GM03348 (cell line): ENCODE measurements at regions not wholly inside any gene's neighbourhood (a gene's known extent, or its start where the extent isn't known, plus 50 kb on each side); places are given as distances from the start of the nearest gene placed in this dataset.
A peak's percentile ranks its signal among the peaks of the same experiment; 100 is the strongest.
"Not testable (repeated sequence)": the region's sequence is repeated elsewhere in the genome, so short reads cannot be mapped to it uniquely, and the experiment has no call there.

Source experiments
- DNase-seq: peaks from one replicate; pipeline ENCODE4 v3.0.0; 2012; ENCODE audit warnings: low spot score

DNA sequence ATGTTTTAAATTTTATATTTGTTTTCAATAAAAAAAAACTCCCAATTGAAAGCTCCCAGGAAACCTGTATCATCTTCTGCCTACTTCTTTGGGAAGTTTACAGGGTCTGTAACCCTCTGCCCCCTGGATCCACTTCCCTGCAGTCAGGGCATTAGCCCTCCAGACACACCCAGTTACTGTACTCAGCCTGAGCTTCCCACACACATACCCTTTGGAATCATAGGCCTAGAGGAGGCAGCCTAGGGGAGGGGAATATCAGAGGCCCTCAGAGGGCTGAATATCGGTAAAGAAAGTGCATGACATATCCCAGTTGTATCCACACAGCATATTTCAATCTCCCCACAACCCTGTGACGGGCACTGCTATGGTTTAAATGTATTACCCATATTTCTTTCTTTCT is 56.2 kb upstream of the TFPI start:
- not testable (repeated sequence) for DNase-seq

- no peak for DNase-seq
These were observed 58.6 kb upstream of the TFPI start for GRCh38 chr2:187612857-187613256.

DNA sequence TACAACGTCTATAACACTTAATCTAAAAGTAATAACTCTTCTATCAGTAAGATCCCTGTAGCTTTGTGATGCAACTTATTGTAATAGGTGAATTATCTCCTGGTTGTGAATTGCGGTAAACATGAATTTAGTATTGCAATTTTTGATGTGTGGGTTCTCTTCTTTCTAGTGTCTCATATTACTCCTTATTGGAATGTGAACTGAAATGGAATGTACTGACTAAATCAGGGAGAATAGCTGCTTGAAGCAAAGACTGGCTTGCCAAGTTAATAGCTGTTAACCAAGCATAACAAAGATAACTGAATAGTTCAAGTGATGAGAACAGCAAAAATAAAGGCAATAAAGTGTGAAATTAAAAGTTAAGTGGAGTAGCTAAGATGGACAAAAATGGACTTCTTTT is 60.5 kb upstream of the TFPI start:
- DNase-seq: peak; percentile 31

DNA sequence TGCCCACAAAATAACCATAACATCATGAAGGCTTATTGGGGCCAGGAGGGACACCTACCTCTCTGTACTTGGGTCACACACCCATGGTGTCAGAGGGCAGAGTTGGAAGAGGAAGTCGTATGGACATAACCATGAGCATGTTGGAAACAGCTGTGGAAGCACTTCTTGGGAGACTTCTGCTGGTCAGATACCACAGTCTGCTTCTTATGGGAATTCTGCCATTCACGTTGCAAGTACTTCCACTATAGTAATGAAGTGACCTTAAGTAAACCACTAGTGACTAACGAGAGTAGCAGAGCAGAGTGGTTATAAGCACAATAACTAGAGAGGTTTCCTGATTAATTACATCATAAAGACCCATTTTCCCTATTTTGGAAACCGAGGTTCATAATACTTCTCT is 61.1 kb upstream of the TFPI start:
- no peak for DNase-seq

GRCh38 chr2:187615902-187616301 is 61.7 kb upstream of the TFPI start:
- no peak for DNase-seq

DNA sequence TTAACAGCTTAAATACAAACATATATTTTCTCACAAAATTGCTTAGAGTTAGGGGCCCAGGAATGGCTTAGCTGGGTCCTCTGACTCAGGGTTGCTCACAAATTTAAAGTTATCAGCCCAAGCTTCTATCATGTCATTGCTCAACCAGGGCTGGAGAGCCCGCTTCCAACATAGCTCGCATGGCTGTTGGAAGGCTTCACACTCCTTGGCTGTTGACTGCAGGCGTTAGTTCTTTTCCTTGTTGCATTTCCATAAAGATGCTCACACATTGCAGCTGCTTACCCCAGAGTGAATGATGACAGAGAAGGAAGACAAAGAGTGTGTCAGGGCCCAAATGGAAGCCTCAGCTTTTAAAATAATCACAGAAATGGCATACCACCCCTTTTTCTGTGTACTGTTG is 62.9 kb upstream of the TFPI start:
- no peak for DNase-seq

DNA sequence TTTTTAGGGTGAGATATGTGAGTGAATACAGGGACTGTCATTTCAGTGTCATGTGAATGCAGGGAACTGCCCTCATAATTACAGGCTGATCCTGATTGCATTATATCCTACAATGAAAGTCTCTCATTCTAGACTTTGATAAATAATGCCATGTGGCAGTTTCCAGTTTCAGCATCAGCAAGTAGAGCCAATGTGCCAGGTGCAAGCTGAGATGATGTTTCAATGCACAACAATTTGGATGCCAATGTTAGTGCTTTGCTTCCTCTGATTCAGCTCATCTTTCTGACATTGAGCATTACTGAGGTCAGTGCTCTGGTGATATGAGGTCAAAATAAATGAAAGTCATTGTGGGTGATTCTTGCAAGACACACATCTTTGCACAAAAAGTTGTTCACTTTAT is 63.7 kb upstream of the TFPI start:
- DNase-seq: no peak

DNA sequence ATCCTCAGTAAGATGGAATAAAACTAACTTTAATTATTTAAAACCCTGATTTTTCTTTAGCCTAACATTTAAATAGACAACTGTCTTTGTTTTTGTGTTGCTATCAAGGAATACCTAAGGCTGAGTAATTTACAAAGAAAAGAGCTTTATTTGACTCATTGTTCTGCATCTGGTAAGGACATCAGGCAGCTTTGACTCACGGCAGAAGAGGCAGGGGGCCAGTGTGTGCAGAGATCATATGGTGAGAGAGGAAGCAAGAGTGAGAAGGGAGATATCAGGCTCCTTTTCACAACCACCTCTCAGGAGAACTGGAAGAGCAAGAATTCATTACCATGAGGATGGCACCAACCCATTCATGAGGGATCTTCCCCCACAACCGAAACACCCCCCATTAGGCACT is 64.6 kb upstream of the TFPI start:
- DNase-seq: no peak

DNA sequence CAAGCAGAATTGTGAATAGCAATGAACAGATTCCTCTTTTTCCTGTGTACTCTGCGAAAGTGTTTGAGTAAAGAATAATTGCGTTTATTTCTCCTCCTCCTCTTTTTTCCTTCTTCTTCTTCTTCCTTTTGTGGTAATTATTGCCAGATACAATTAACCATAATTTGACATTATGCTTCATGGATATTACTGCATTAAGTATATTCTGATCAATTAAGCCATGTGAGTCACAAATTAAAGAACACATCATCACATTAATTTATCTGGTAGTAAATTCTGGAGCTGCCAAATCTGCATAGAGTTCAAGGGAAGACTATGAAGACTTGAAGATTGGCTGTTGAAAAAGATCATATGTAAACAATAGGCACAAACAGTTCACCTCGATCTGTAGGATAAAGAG is 72.9 kb upstream of the TFPI start:
- no peak for DNase-seq

- not testable (repeated sequence) for DNase-seq
These were observed 82.6 kb upstream of the TFPI start for GRCh38 chr2:187636731-187637391.

DNA sequence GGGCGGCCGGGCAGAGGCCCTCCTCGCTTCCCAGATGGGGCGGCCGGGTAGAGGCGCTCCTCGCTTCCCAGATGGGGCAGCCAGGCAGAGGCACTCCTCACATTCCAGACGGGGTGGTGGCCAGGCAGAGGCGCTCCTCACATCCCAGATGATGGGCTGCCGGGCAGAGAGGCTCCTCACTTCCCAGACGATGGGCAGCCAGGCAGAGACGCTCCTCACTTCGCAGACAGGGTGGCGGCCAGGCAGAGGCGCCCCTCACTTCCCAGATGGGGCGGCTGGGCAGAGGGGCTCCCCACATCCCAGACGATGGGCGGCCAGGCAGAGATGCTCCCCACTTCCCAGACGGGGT is 83.1 kb upstream of the TFPI start:
- DNase-seq: not testable (repeated sequence)

DNA sequence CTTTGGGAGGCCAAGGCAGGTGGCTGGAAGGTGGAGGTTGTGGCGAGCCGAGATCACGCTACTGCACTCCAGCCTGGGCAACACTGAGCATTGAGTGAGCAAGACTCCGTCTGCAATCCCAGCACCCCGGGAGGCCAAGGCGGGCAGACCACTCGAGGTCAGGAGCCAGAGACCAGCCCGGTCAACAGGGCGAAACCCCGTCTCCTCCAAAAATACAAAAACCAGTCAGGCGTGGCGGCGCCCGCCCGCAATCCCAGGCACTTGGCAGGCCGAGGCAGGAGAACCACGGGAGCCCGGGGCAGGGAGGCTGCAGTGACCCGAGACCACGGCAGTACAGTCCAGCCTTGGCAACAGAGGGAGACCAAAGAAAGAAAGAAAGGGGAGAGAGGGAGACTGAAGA is 83.5 kb upstream of the TFPI start:
- DNase-seq: not testable (repeated sequence)

DNA sequence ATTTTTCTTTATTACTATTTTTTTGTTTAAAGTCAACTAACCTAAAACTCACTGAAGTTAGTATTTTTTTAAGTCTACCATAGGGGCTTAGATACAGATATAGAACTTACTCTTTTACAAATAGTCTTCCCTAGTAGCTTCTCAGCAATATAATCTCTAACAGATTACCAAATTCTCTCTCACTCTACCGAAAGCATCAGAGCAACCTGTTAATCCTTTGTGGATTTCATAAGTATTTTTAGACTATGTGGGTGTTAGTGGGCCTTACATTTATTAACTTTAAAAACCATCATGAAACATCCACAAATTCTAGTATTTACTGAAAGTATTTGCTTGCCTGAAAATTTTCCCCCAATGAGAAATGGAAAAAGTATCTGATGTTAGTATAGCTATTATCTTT is 84.6 kb upstream of the TFPI start:
- no peak for DNase-seq

GRCh38 chr2:187640926-187641510 is 86.8 kb upstream of the TFPI start:
- DNase-seq: no peak

DNA sequence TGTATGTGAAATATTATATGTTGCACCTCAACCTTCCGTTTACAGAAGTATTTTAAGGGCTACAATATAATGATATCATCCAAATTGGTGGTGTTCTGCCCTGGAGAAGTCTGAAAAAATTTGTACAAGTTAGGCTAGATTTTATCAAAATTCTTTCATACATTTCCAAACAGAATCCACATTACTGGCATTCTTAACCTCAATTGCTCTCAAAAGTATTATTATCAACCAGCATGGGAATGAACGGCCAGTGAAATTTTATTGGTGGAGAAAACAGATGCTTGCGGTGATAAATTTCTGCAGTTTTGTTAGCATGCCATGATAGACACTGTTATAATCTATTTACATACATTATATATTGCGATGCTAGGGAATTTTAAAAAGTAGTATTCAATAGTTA is 88.3 kb upstream of the TFPI start:
- no peak for DNase-seq

GRCh38 chr2:187644486-187644885 is 90.3 kb upstream of the TFPI start:
- no peak for DNase-seq

GRCh38 chr2:187644981-187645380 is 90.7 kb upstream of the TFPI start:
- peak; percentile 4 for DNase-seq

DNA sequence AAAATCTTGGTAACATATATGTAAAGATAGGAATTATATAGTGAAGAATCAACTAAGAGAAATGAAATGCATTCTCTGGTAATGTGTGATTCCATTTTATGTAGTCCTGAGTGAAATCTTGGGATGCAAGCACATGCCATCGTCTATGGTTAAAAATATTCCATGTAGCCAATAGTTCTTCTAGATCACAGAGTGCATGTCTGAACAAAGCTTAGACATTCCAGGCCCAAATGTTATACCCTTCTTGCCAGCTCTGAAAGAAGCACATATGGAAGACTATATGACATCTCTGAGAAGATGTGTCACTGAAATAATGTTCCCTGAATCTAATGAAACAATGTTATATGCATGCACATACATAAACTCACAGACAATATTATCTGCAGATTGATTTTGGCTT is 92.3 kb upstream of the TFPI start:
- DNase-seq: no peak

GRCh38 chr2:187654535-187654934 is 100.3 kb upstream of the TFPI start:
- no peak for DNase-seq

GRCh38 chr2:187655001-187655400 is 100.8 kb upstream of the TFPI start:
- DNase-seq: no peak

- DNase-seq: no peak
These were observed 101.9 kb upstream of the TFPI start for GRCh38 chr2:187656123-187656522.

- peak; percentile 9 for DNase-seq
These were observed 104.8 kb upstream of the TFPI start for GRCh38 chr2:187658952-187659525.

GRCh38 chr2:187676050-187676449 is 121.8 kb upstream of the TFPI start:
- not testable (repeated sequence) for DNase-seq

GRCh38 chr2:187679454-187679853 is 125.2 kb upstream of the TFPI start:
- DNase-seq: no peak
